HL-60 (cell line): ENCODE measurements at regions not wholly inside any gene's neighbourhood (a gene's known extent, or its start where the extent isn't known, plus 50 kb on each side); places are given as distances from the start of the nearest gene placed in this dataset.

Source experiments
- DNase-seq, 2 experiments: peaks; one replicate each; pipeline ENCODE4 v3.0.0-alpha.2; 2010 to 2020; ENCODE audit warnings: low read depth in 1 of 2, low spot score in 1 of 2
- H3K27ac ChIP-seq: fragments of 250-450 bp; sonication (Bioruptor Pico); replicated peaks from 2 replicates; pipeline ENCODE4 v1.5.1; 2020; ENCODE audit warnings: mild to moderate bottlenecking, moderate library complexity
- H3K27me3 ChIP-seq: fragments of 250-450 bp; sonication (Bioruptor Pico); 2 replicates; pipeline ENCODE4 v1.5.1; 2021; ENCODE audit warnings: mild to moderate bottlenecking, moderate library complexity; ENCODE audit not compliant: insufficient read depth, poor library complexity, severe bottlenecking
- H3K4me3 ChIP-seq: replicated peaks from 2 replicates; pipeline ENCODE4 v1.5.1; 2011; ENCODE audit warnings: mild to moderate bottlenecking, control low read depth, low read length; ENCODE audit not compliant: insufficient read depth
- GABPA ChIP-seq: IDR thresholded peaks from 2 replicates; pipeline ENCODE4 v1.6.1; 2012; ENCODE audit warnings: low read depth
- POLR2AphosphoS5 ChIP-seq: IDR thresholded peaks from 2 replicates; pipeline ENCODE4 v1.6.1; 2012; ENCODE audit warnings: low read depth
- SPI1 ChIP-seq: IDR thresholded peaks from 2 replicates; pipeline ENCODE4 v1.6.1; 2012; ENCODE audit warnings: low read depth, mild to moderate bottlenecking, borderline replicate concordance
- TF ChIP-seq, protein P1 (sequence below): IDR thresholded peaks from one replicate; pipeline ENCODE4 v1.5.1; 2011; ENCODE audit warnings: low read length, control low read depth, inconsistent platforms; ENCODE audit not compliant: insufficient read depth
- TF ChIP-seq, protein P2 (sequence below): IDR thresholded peaks from 2 replicates; pipeline ENCODE4 v1.6.1; 2012; ENCODE audit warnings: low read depth; ENCODE audit not compliant: insufficient replicate concordance

DNA sequence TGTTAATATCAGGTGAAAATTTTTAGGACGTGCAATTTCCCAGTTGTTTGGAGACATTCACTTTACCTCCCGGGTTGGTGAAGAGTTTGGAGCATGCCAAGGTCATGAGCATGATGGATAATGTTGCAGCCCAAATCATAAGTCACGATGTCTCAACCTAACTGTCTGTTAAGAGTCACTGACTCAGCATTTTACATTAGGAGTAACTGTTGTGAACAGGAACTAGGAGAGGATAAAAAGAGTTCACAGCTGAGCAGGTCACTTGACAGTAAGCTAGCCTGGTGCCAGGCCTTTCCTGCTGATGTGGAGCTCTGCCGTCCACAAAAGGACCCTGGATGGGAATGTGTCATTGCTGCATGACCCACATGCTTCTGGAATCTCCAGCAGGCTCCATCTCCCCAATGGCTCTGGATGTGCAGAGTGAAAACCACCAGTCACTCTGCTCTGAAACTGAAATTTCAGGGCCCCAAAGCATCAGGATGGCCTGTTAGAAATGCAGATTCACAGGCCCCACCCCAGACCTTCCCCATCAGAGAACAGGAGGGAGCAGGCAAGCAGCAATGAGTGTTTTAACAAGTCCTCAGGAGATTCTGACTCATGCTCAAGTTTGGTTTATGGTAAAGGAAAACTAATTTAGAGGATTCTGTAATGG, 371.6 kb upstream of the MAF start:
- no peaks in the 10 kb centered on the region for H3K27me3 ChIP-seq
- no peak for TF ChIP-seq GABPA
- TF ChIP-seq, protein P1, sequence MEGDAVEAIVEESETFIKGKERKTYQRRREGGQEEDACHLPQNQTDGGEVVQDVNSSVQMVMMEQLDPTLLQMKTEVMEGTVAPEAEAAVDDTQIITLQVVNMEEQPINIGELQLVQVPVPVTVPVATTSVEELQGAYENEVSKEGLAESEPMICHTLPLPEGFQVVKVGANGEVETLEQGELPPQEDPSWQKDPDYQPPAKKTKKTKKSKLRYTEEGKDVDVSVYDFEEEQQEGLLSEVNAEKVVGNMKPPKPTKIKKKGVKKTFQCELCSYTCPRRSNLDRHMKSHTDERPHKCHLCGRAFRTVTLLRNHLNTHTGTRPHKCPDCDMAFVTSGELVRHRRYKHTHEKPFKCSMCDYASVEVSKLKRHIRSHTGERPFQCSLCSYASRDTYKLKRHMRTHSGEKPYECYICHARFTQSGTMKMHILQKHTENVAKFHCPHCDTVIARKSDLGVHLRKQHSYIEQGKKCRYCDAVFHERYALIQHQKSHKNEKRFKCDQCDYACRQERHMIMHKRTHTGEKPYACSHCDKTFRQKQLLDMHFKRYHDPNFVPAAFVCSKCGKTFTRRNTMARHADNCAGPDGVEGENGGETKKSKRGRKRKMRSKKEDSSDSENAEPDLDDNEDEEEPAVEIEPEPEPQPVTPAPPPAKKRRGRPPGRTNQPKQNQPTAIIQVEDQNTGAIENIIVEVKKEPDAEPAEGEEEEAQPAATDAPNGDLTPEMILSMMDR, result no peak
- TF ChIP-seq SPI1, result no peak
- TF ChIP-seq, protein P2, sequence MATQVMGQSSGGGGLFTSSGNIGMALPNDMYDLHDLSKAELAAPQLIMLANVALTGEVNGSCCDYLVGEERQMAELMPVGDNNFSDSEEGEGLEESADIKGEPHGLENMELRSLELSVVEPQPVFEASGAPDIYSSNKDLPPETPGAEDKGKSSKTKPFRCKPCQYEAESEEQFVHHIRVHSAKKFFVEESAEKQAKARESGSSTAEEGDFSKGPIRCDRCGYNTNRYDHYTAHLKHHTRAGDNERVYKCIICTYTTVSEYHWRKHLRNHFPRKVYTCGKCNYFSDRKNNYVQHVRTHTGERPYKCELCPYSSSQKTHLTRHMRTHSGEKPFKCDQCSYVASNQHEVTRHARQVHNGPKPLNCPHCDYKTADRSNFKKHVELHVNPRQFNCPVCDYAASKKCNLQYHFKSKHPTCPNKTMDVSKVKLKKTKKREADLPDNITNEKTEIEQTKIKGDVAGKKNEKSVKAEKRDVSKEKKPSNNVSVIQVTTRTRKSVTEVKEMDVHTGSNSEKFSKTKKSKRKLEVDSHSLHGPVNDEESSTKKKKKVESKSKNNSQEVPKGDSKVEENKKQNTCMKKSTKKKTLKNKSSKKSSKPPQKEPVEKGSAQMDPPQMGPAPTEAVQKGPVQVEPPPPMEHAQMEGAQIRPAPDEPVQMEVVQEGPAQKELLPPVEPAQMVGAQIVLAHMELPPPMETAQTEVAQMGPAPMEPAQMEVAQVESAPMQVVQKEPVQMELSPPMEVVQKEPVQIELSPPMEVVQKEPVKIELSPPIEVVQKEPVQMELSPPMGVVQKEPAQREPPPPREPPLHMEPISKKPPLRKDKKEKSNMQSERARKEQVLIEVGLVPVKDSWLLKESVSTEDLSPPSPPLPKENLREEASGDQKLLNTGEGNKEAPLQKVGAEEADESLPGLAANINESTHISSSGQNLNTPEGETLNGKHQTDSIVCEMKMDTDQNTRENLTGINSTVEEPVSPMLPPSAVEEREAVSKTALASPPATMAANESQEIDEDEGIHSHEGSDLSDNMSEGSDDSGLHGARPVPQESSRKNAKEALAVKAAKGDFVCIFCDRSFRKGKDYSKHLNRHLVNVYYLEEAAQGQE, result no peak
- TF ChIP-seq POLR2AphosphoS5, result no peak
- no peak overlapping the region for H3K27ac ChIP-seq
- H3K4me3 ChIP-seq, result no peak overlapping the region
- DNase-seq, result no peak

- no peak overlapping the region for H3K4me3 ChIP-seq
- no peak for DNase-seq
- no peak overlapping the region for H3K27ac ChIP-seq
- TF ChIP-seq POLR2AphosphoS5, result no peak
- no peak for TF ChIP-seq SPI1
- TF ChIP-seq, protein P1, result no peak
- TF ChIP-seq, protein P2, result no peak
- TF ChIP-seq GABPA, result no peak
- H3K27me3 ChIP-seq, result no peaks in the 10 kb centered on the region
Measured at GRCh38 chr16:79971237-79971572, 370.7 kb upstream of the MAF start.

DNA sequence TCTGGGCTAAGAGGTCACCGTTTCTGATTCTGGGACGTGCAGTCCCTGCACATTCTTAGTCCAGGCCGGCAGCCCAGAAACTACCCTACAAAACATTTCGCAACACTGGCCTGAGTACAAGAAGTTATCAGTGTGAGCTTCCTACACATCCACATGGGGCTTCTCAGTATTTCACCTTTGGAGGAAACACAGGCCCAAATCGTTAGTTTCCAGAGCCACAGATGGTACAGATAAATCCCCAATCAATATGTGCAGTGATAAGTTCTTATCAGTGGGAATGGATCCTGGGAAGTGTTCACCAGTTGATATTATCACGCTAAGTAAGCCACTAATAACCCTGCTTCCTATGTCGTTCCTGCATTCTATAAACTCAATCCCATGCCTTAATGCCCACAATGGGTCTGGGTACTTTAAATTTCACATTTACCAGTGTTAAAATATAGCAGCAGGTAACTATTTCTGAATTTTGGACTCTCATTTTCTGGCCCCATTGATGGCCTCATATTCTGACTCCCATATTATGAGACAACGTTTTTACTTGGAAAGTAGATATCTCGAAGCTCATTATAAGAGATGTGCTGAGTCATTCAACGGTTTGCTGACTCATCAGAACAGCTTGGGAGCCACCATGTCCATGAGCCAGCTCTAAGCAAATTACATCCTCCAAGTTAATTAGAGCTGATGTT, 370.2 kb upstream of the MAF start:
- Histone ChIP-seq H3K27me3 (no peaks in the 10 kb centered on the region), H3K4me3 (no peak overlapping the region), H3K27ac (no peak overlapping the region)
- DNase-seq, result no peak
- TF ChIP-seq POLR2AphosphoS5 (no peak), SPI1 (no peak), GABPA (no peak)
- TF ChIP-seq, protein P1, result no peak
- TF ChIP-seq, protein P2, result no peak
